ENCODE measurements at regions not wholly inside any gene's neighbourhood (a gene's known extent, or its start where the extent isn't known, plus 50 kb on each side); places are given as distances from the start of the nearest gene placed in this dataset.

GRCh38 chr5:98679963-98680362 lies 93.5 kb upstream of the RGMB start:
- H3K27me3 Mint-ChIP-seq, result no peaks in the 10 kb centered on the region
- DNase-seq (ENCODE audit: extremely low spot score, unreplicated experiment), result no peak
- no peaks in the 10 kb centered on the region for H3K4me1 Mint-ChIP-seq (ENCODE audit: unreplicated experiment)
- no peaks in the 10 kb centered on the region for H3K36me3 Mint-ChIP-seq
- no peak overlapping the region for H3K4me3 Mint-ChIP-seq
- no peak overlapping the region for H3K27ac Mint-ChIP-seq
- H3K9me3 Mint-ChIP-seq, result no peaks in the 10 kb centered on the region
- no peak for TF ChIP-seq CTCF (conservative IDR thresholded peaks at IDR 0.05)

- TF ChIP-seq CTCF (conservative IDR thresholded peaks at IDR 0.05), result no peak
- H3K27me3 Mint-ChIP-seq, result no peaks in the 10 kb centered on the region
- H3K9me3 Mint-ChIP-seq, result peaks cover 4% of the 10 kb centered on the region
- H3K36me3 Mint-ChIP-seq, result no peaks in the 10 kb centered on the region
- H3K4me3 Mint-ChIP-seq, result no peak overlapping the region
- H3K4me1 Mint-ChIP-seq (ENCODE audit: unreplicated experiment), result no peaks in the 10 kb centered on the region
- H3K27ac Mint-ChIP-seq, result no peak overlapping the region
- DNase-seq (ENCODE audit: extremely low spot score, unreplicated experiment), result no peak
Measured at GRCh38 chr5:98690002-98690401, 83.5 kb upstream of the RGMB start.

- H3K27ac Mint-ChIP-seq, result no peak overlapping the region
- H3K4me3 Mint-ChIP-seq, result no peak overlapping the region
- H3K27me3 Mint-ChIP-seq, result no peaks in the 10 kb centered on the region
- no peak for DNase-seq (ENCODE audit: extremely low spot score, unreplicated experiment)
- H3K36me3 Mint-ChIP-seq, result no peaks in the 10 kb centered on the region
- TF ChIP-seq CTCF (conservative IDR thresholded peaks at IDR 0.05), result no peak
- H3K9me3 Mint-ChIP-seq, result peaks cover 4% of the 10 kb centered on the region
- no peaks in the 10 kb centered on the region for H3K4me1 Mint-ChIP-seq (ENCODE audit: unreplicated experiment)
Measured at GRCh38 chr5:98694902-98695301, 78.6 kb upstream of the RGMB start.

GRCh38 chr5:98698359-98698758 lies 75.1 kb upstream of the RGMB start:
- no peak for TF ChIP-seq CTCF (conservative IDR thresholded peaks at IDR 0.05)
- no peaks in the 10 kb centered on the region for H3K36me3 Mint-ChIP-seq
- no peak overlapping the region for H3K4me3 Mint-ChIP-seq
- no peaks in the 10 kb centered on the region for H3K4me1 Mint-ChIP-seq (ENCODE audit: unreplicated experiment)
- DNase-seq (ENCODE audit: extremely low spot score, unreplicated experiment), result no peak
- no peaks in the 10 kb centered on the region for H3K27me3 Mint-ChIP-seq
- peaks cover 10% of the 10 kb centered on the region for H3K9me3 Mint-ChIP-seq
- no peak overlapping the region for H3K27ac Mint-ChIP-seq

GRCh38 chr5:98700730-98701129 lies 72.7 kb upstream of the RGMB start:
- H3K9me3 Mint-ChIP-seq, result peaks cover 12% of the 10 kb centered on the region
- H3K4me1 Mint-ChIP-seq (ENCODE audit: unreplicated experiment), result no peaks in the 10 kb centered on the region
- no peak overlapping the region for H3K4me3 Mint-ChIP-seq
- no peaks in the 10 kb centered on the region for H3K27me3 Mint-ChIP-seq
- no peak overlapping the region for H3K27ac Mint-ChIP-seq
- no peak for TF ChIP-seq CTCF (conservative IDR thresholded peaks at IDR 0.05)
- DNase-seq (ENCODE audit: extremely low spot score, unreplicated experiment), result no peak
- no peaks in the 10 kb centered on the region for H3K36me3 Mint-ChIP-seq

- H3K4me3 Mint-ChIP-seq, result no peak overlapping the region
- no peak for DNase-seq (ENCODE audit: extremely low spot score, unreplicated experiment)
- no peaks in the 10 kb centered on the region for H3K27me3 Mint-ChIP-seq
- H3K4me1 Mint-ChIP-seq (ENCODE audit: unreplicated experiment), result no peaks in the 10 kb centered on the region
- H3K9me3 Mint-ChIP-seq, result peaks cover 12% of the 10 kb centered on the region
- H3K27ac Mint-ChIP-seq, result no peak overlapping the region
- no peaks in the 10 kb centered on the region for H3K36me3 Mint-ChIP-seq
- no peak for TF ChIP-seq CTCF (conservative IDR thresholded peaks at IDR 0.05)
Measured at GRCh38 chr5:98705841-98706240, 67.6 kb upstream of the RGMB start.
